WERI-Rb-1 (cell line): ENCODE measurements at regions not wholly inside any gene's neighbourhood (a gene's known extent, or its start where the extent isn't known, plus 50 kb on each side); places are given as distances from the start of the nearest gene placed in this dataset.

Source experiments
- DNase-seq: peaks from one replicate; pipeline ENCODE4 v3.0.0-alpha.2; 2020
- H3K27ac ChIP-seq: fragments of 250-450 bp; sonication (Bioruptor Pico); 2 replicates; pipeline ENCODE4 v1.5.1; 2020; ENCODE audit warnings: mild to moderate bottlenecking, moderate library complexity
- H3K27me3 ChIP-seq: fragments of 250-450 bp; sonication (Bioruptor Pico); 2 replicates; pipeline ENCODE4 v1.5.1; 2021; ENCODE audit warnings: mild to moderate bottlenecking, low read depth, moderate library complexity; ENCODE audit not compliant: insufficient read depth, severe bottlenecking
- H3K36me3 ChIP-seq: fragments of 250-450 bp; sonication (Bioruptor Pico); 2 replicates; pipeline ENCODE4 v1.5.1; 2020; ENCODE audit warnings: mild to moderate bottlenecking, moderate library complexity
- H3K4me3 ChIP-seq: 2 replicates; pipeline ENCODE4 v1.5.1; 2011; ENCODE audit warnings: low read depth, mild to moderate bottlenecking, control low read depth, low read length
- H3K9me3 ChIP-seq: fragments of 250-450 bp; sonication (Bioruptor Pico); 2 replicates; pipeline ENCODE4 v1.5.1; 2021; ENCODE audit warnings: mild to moderate bottlenecking, moderate library complexity; ENCODE audit not compliant: severe bottlenecking
- TF ChIP-seq, protein P1 (sequence below): IDR thresholded peaks from 2 replicates; pipeline ENCODE4 v1.5.1; 2011; ENCODE audit warnings: low read depth, mild to moderate bottlenecking, control low read depth, inconsistent platforms, low read length

DNA sequence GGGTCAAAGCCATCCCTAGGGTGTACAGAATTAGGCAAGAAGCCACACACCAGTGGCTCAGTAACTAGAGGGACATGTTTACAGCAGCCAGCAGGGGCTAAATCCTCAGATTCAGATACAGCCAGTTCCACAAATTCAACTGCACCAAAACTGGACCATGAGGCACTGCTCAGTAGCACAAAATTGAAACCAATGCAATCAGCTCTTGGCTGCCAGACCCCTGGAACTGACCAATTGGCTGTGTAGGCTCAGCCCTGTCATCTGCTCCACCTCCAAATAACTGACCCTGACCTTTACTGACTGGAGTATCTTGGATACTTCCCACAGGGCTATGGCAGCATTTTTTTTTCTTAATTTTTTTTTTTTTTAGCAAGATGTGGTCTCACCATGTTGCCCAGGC is 226.5 kb downstream of the FOXO1 start:
- Histone ChIP-seq H3K9me3 (no peaks in the 10 kb centered on the region), H3K27me3 (no peaks in the 10 kb centered on the region), H3K4me3 (no peak overlapping the region), H3K27ac (no peak overlapping the region), H3K36me3 (no peaks in the 10 kb centered on the region)
- no peak for DNase-seq
- TF ChIP-seq, protein P1, sequence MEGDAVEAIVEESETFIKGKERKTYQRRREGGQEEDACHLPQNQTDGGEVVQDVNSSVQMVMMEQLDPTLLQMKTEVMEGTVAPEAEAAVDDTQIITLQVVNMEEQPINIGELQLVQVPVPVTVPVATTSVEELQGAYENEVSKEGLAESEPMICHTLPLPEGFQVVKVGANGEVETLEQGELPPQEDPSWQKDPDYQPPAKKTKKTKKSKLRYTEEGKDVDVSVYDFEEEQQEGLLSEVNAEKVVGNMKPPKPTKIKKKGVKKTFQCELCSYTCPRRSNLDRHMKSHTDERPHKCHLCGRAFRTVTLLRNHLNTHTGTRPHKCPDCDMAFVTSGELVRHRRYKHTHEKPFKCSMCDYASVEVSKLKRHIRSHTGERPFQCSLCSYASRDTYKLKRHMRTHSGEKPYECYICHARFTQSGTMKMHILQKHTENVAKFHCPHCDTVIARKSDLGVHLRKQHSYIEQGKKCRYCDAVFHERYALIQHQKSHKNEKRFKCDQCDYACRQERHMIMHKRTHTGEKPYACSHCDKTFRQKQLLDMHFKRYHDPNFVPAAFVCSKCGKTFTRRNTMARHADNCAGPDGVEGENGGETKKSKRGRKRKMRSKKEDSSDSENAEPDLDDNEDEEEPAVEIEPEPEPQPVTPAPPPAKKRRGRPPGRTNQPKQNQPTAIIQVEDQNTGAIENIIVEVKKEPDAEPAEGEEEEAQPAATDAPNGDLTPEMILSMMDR: no peak

DNA sequence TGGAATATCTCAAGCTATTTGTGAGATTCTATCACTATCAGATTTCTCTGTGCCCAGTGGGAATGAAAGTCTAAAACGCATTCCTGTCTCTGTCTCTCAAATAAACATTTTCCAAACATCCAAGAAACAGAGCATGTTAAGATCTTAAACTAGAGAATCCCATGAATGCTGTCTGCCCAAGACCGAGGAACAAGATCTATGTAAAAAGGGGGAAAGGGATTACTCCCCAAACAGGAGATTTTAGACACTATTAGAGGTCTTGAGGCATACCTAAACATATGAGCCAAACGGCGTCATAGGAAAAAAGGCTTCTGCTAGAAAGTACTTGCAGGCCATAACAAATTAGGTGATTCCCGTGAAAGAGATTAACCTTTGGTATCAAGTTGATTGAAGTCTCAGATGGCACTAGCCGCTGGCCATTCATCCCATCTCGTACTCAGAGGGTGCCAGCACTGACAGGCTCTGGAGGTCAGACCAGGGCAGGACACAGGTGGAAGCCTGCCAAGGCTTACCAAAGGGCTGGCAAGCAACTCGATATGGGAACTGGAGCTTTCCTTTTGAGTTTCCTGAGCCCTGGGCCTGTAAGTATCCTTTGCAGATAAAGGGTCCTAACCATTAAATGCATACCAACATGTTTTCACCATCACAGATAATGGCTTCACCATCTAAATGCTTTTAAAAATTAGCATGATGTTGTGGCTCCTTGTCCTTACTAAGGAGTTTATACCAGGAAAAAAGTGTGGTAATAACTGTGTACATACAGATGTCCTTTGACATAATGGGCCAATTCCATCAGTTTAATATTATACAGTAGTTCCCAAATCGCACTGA is 225.2 kb downstream of the FOXO1 start:
- no peaks in the 10 kb centered on the region for H3K27me3 ChIP-seq
- DNase-seq: peak; percentile 18
- no peak overlapping the region for H3K27ac ChIP-seq
- TF ChIP-seq, protein P1: no peak
- no peaks in the 10 kb centered on the region for H3K9me3 ChIP-seq
- no peaks in the 10 kb centered on the region for H3K36me3 ChIP-seq
- no peak overlapping the region for H3K4me3 ChIP-seq

DNA sequence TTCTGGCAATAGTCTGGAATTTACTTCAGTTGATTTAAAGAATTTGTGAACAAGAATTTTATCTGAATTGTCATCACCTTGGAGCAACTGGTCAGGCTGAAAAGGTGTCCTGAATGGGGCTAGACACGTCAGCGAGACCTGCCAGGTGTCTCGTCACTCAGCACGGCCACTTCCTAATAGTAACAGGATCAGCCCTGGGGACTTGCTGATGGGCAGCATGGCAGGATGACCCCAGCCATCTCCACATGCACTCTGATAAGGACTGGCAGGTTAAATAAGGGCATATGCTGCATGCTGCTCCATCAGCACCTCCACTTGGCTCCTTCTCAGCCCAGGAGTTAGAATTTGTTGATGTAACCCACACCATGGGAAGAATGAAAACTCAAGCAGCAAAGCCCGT is 224.2 kb downstream of the FOXO1 start:
- no peak overlapping the region for H3K4me3 ChIP-seq
- no peaks in the 10 kb centered on the region for H3K9me3 ChIP-seq
- peak; percentile 12 for DNase-seq
- TF ChIP-seq, protein P1: no peak
- H3K27ac ChIP-seq: no peak overlapping the region
- H3K36me3 ChIP-seq: no peaks in the 10 kb centered on the region
- H3K27me3 ChIP-seq: no peaks in the 10 kb centered on the region

DNA sequence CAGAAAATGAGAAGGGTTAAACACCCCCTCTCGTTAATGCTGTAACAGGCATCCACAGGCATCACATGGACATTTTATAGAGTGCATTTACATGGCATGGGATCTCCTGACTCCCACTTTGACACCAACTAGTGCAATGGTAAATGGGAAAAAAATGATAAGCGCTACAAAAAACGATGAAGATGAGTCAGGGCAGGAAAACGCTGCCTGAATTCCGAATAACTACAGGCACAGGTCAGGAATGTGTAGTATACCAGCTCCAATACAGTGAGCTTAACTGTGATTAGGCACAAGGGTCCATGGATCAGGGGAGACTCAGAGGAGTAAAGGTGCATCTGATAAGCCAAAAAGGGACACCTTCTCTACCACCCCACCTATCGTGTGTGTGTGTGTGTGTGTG is 223.6 kb downstream of the FOXO1 start:
- Histone ChIP-seq H3K9me3 (no peaks in the 10 kb centered on the region), H3K36me3 (no peaks in the 10 kb centered on the region), H3K27me3 (no peaks in the 10 kb centered on the region), H3K27ac (no peak overlapping the region), H3K4me3 (no peak overlapping the region)
- DNase-seq: no peak
- TF ChIP-seq, protein P1: no peak

DNA sequence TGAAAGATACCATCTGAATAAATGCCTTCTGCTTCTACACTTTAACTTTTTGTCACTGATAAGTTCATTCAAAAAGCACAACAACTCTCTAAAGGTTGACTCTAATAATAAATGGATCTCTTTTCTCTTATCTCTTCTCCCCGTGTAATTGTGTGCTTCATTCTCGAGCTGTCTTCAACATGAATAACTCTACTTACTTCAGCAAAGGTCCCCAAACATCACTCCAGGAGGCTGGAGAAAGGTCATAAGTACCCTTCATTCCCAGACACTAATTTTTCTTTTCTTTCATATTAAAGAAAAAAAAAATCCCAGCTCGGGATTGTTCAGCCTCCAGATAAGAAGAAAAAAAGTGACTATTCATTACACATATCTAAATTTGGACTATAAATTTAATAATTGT is 222.2 kb downstream of the FOXO1 start:
- TF ChIP-seq, protein P1: no peak
- no peaks in the 10 kb centered on the region for H3K9me3 ChIP-seq
- H3K4me3 ChIP-seq: no peak overlapping the region
- H3K27me3 ChIP-seq: no peaks in the 10 kb centered on the region
- no peak overlapping the region for H3K27ac ChIP-seq
- H3K36me3 ChIP-seq: no peaks in the 10 kb centered on the region
- no peak for DNase-seq

DNA sequence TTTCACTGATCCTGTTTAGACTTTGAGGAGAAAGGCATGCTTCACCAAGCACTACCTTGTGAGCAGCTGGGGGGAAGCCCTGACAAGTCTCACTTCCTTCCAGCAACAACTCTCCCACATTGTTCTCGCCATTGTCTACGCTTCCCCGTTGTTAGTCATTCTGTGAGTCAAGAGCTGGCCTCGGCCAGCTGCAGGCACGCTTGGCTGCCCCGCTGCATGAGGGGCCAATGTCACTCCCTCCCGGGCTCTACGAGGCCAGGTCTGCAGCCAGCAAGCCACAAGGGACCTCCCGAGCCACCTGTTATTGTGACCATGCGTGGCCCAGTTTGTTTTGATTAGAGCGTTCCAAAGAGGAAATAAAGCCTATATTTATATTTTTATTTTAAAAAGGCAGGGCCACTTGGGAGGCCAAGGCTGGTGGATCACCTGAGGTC is 220.9 kb downstream of the FOXO1 start:
- TF ChIP-seq, protein P1: no peak
- peak; percentile 10 for DNase-seq
- H3K27me3 ChIP-seq: no peaks in the 10 kb centered on the region
- H3K4me3 ChIP-seq: no peak overlapping the region
- H3K27ac ChIP-seq: no peak overlapping the region
- H3K9me3 ChIP-seq: no peaks in the 10 kb centered on the region
- no peaks in the 10 kb centered on the region for H3K36me3 ChIP-seq
